Smooth muscle cell (in vitro differentiated cells): ENCODE measurements at regions not wholly inside any gene's neighbourhood (a gene's known extent, or its start where the extent isn't known, plus 50 kb on each side); places are given as distances from the start of the nearest gene placed in this dataset.
"Not testable (repeated sequence)": the region's sequence is repeated elsewhere in the genome, so short reads cannot be mapped to it uniquely, and the experiment has no call there.

ENCODE experiments used
- DNase-seq: peaks from one replicate; lab custom pipeline; 2025; ENCODE audit not compliant: unreplicated experiment; lab: John Stamatoyannopoulos, UW
- H2AFZ ChIP-seq: fragments of 200-600 bp; sonication (generic); 2 replicates; pipeline ENCODE4 v1.6.0; 2016; ENCODE audit warnings: antibody characterized with exemption, low read depth, mild to moderate bottlenecking
- H3F3A ChIP-seq: fragments of 200-600 bp; sonication (generic); 2 replicates; pipeline ENCODE4 v1.6.0; 2017; ENCODE audit warnings: antibody characterized with exemption, low read depth
- H3K27ac ChIP-seq: fragments of 200-600 bp; sonication (generic); 2 replicates; pipeline ENCODE4 v1.5.1; 2016; ENCODE audit warnings: low read depth, mild to moderate bottlenecking
- H3K27me3 ChIP-seq: fragments of 200-600 bp; sonication (generic); 2 replicates; pipeline ENCODE4 v1.6.1; 2016; ENCODE audit warnings: low read depth, mild to moderate bottlenecking
- H3K36me3 ChIP-seq: fragments of 200-600 bp; sonication (generic); 2 replicates; pipeline ENCODE4 v1.5.1; 2016; ENCODE audit warnings: low read depth
- H3K4me1 ChIP-seq: fragments of 200-600 bp; sonication (generic); 2 replicates; pipeline ENCODE4 v1.5.1; 2016; ENCODE audit warnings: low read depth
- H3K4me2 ChIP-seq: fragments of 200-600 bp; sonication (generic); 2 replicates; pipeline ENCODE4 v1.6.0; 2016; ENCODE audit warnings: mild to moderate bottlenecking
- H3K4me3 ChIP-seq: fragments of 200-600 bp; sonication (generic); 2 replicates; pipeline ENCODE4 v1.5.1; 2016; ENCODE audit warnings: mild to moderate bottlenecking
- H3K79me2 ChIP-seq: fragments of 200-600 bp; sonication (generic); 2 replicates; pipeline ENCODE4 v1.6.0; 2016; ENCODE audit warnings: low read depth, mild to moderate bottlenecking
- H3K9ac ChIP-seq: fragments of 200-600 bp; sonication (generic); 2 replicates; pipeline ENCODE4 v1.6.0; 2016; ENCODE audit warnings: low read depth
- H3K9me3 ChIP-seq: fragments of 200-600 bp; sonication (generic); replicated peaks from 2 replicates; pipeline ENCODE4 v1.5.1; 2016; ENCODE audit warnings: low read depth
- H4K20me1 ChIP-seq: fragments of 200-600 bp; sonication (generic); 2 replicates; pipeline ENCODE4 v1.6.0; 2016; ENCODE audit warnings: low read depth
- WGBS: methylation state at CpG from one replicate; pipeline ENCODE4 v1.1.7; 2016; ENCODE audit warnings: low lambda C conversion rate; 5-methylcytosine and 5-hydroxymethylcytosine counted together
- TF ChIP-seq, protein P1 (sequence below): fragments of 200-600 bp; sonication (generic); IDR thresholded peaks from 2 replicates; pipeline ENCODE4 v1.5.1; 2017; ENCODE audit warnings: borderline replicate concordance, mild to moderate bottlenecking, antibody characterized with exemption; ENCODE audit not compliant: insufficient read depth, poor library complexity, severe bottlenecking

DNA sequence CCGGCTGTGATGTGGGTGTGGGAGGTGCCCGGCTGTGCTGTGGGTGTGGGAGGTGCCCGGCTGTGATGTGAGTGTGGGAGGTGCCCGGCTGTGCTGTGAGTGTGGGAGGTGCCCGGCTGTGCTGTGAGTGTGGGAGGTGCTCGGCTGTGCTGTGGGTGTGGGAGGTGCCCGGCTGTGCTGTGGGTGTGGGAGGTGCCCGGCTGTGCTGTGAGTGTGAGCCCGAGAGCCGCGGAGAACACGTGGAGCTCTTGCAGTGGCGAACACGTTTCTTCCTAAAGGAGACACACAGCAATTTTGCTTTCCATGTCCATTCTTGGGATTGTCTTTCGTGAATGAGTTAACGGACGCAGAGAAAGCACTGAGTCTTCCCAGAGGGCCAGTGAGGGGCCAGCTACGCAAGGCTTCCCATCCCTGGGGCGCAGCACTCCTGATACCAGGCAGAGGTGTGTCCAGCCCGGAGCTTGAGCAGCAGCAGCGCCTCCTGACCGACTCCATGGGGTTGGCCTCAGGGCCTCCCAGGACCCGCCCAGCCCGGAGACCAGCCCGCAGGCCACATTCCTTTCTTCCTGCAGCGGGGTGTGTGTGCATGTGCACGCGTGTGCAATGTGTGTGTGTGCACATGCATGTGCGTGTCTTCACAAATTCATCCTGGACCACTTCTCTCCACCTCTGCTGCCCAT lies 245.0 kb upstream of the B3GAT1 start:
- no peak for DNase-seq
- no peak overlapping the region for H2AFZ ChIP-seq
- WGBS, result 92% methylated on average over 23 of the region's 29 CpGs
- H3K4me3 ChIP-seq, result no peak overlapping the region
- H4K20me1 ChIP-seq, result no peaks in the 10 kb centered on the region
- H3K4me1 ChIP-seq, result no peaks in the 10 kb centered on the region
- no peaks in the 10 kb centered on the region for H3K9me3 ChIP-seq
- H3K79me2 ChIP-seq, result no peaks in the 10 kb centered on the region
- no peak overlapping the region for H3K4me2 ChIP-seq
- H3F3A ChIP-seq, result no peaks in the 10 kb centered on the region
- TF ChIP-seq, protein P1, sequence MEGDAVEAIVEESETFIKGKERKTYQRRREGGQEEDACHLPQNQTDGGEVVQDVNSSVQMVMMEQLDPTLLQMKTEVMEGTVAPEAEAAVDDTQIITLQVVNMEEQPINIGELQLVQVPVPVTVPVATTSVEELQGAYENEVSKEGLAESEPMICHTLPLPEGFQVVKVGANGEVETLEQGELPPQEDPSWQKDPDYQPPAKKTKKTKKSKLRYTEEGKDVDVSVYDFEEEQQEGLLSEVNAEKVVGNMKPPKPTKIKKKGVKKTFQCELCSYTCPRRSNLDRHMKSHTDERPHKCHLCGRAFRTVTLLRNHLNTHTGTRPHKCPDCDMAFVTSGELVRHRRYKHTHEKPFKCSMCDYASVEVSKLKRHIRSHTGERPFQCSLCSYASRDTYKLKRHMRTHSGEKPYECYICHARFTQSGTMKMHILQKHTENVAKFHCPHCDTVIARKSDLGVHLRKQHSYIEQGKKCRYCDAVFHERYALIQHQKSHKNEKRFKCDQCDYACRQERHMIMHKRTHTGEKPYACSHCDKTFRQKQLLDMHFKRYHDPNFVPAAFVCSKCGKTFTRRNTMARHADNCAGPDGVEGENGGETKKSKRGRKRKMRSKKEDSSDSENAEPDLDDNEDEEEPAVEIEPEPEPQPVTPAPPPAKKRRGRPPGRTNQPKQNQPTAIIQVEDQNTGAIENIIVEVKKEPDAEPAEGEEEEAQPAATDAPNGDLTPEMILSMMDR, result no peak
- no peaks in the 10 kb centered on the region for H3K36me3 ChIP-seq
- peaks cover 4% of the 10 kb centered on the region for H3K27me3 ChIP-seq
- H3K27ac ChIP-seq, result no peak overlapping the region
- H3K9ac ChIP-seq, result no peak overlapping the region

DNA sequence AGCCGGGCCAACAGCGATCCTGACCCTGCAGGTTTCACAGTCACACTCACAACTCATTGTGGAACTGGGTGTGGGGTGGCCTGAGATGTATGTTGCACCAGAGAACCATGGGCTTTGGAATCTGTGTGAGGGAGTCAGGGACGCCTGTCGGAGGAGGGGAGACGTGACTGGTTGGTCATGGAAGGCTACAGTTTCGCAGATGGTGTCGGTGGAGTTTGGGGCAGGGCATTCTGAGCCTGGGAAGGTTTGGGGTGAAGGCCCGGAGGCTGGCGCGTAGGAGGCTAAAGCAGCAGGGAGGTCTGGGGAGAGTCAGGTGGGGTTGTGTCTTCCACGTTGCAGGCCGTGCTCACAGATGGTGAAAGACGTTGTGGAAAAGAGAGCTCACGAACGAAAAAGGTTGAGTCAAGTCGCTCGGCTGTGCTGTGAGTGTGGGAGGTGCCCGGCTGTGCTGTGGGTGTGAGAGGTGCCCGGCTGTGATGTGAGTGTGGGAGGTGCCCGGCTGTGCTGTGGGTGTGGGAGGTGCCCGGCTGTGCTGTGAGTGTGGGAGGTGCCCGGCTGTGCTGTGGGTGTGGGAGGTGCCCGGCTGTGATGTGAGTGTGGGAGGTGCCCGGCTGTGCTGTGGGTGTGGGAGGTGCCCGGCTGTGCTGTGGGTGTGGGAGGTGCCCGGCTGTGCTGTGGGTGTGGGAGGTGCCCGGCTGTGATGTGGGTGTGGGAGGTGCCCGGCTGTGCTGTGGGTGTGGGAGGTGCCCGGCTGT lies 244.2 kb upstream of the B3GAT1 start:
- not testable (repeated sequence) for H4K20me1 ChIP-seq, H3K79me2 ChIP-seq, H3K4me3 ChIP-seq, H3K9ac ChIP-seq, H2AFZ ChIP-seq, H3K9me3 ChIP-seq, H3K4me2 ChIP-seq, H3K4me1 ChIP-seq, H3K36me3 ChIP-seq, DNase-seq, H3F3A ChIP-seq, H3K27me3 ChIP-seq, H3K27ac ChIP-seq
- WGBS, result 94% methylated on average over 27 of the region's 29 CpGs

DNA sequence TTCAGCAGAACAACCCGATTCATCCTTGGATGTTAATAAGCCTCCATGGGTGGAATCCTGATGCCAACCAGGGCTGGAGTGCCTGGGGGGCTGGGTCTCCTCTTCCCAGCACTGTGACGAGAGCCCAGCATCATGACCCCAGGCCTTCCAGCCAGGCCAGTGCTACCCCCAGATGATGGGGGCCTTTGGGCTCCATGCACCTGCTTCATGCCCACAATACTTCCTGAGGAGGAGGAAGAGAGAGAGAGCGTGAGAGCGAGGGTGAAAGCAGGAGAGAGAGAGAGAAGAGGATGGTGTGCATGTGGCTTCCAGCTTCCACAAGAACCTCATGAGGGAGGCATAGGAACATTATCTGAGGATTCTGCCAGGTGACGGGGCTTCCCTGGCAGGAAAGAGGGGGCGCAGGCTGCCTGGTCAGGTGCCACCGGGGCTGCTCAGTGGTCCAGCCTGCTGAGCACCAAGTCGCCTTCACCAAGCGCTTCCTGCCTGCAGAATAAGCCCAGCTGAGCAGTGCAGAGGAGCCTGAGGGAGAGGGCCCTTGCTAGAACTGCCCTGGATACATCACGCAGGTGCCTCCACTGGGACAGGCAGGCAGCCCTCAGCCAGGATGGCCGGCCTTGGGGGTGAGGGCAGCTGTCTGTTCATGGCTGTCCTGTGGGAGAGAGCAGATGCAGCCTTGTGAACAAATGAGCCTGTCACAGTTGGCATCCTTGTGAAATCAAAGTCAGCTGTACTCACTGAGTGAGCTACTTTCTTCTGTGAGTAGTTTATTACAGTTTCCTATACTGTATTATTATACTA lies 243.3 kb upstream of the B3GAT1 start:
- Histone ChIP-seq H3K79me2 (no peaks in the 10 kb centered on the region), H2AFZ (no peak overlapping the region), H3F3A (no peaks in the 10 kb centered on the region), H3K27me3 (peaks cover 4% of the 10 kb centered on the region), H3K4me3 (no peak overlapping the region), H3K4me1 (no peaks in the 10 kb centered on the region), H3K36me3 (no peaks in the 10 kb centered on the region), H3K9me3 (no peaks in the 10 kb centered on the region), H4K20me1 (no peaks in the 10 kb centered on the region), H3K9ac (no peak overlapping the region), H3K4me2 (peak overlapping the region; percentile 40), H3K27ac (no peak overlapping the region)
- TF ChIP-seq, protein P1, result no peak
- WGBS, result 88% methylated on average over 11 of the region's 11 CpGs
- no peak for DNase-seq
